ENCODE measurements at regions not wholly inside any gene's neighbourhood (a gene's known extent, or its start where the extent isn't known, plus 50 kb on each side); places are given as distances from the start of the nearest gene placed in this dataset.

DNA sequence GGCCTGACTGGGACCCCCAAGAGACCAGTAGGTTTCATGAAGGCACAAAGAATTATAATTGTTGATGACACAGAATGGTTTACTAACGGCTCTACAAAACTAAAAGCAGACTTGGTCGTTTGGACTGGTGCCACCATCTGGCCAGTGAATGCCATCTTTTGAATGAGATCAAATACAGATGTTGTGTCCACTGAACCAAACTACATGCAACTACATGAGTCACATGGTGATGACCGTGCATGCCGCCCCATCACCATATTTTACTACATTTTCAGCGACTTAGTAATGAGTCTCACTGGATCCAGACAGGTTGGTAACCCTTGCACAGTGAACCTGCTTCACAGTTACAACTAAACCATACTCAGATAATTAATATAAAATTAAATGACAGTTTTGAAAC is 803.3 kb downstream of the DIPK2A start:
- Mint-ChIP-seq H3K9me3 (no peaks in the 10 kb centered on the region), H3K4me1 (ENCODE audit: low read depth) (no peaks in the 10 kb centered on the region), H3K36me3 (ENCODE audit: low read depth) (no peaks in the 10 kb centered on the region), H3K27me3 (no peaks in the 10 kb centered on the region), H3K27ac (no peak overlapping the region), H3K4me3 (no peak overlapping the region)
- CTCF ChIA-PET = no interaction called here
- Histone ChIP-seq H3K4me3 (ENCODE audit: low read length) (no peak overlapping the region), H3K9me3 (ENCODE audit: control insufficient read depth in 1 of 2, insufficient read depth in 1 of 2, low read length in 2 of 2) (no peaks in the 10 kb centered on the region), H3K27me3 (ENCODE audit: control insufficient read depth in 1 of 2, insufficient read depth in 2 of 2, low read length in 2 of 2) (no peaks in the 10 kb centered on the region), H3K4me1 (ENCODE audit: insufficient read depth, low read length) (no peaks in the 10 kb centered on the region), H3K27ac (ENCODE audit: low read depth in 1 of 2, low read length in 2 of 2) (no peak overlapping the region), H3K36me3 (ENCODE audit: insufficient read depth, low read length) (no peaks in the 10 kb centered on the region)
- ATAC-seq (ENCODE audit: poor library complexity) (no peak), DNase-seq (no peak)
- TF ChIP-seq CTCF (IDR thresholded peaks at IDR 0.05) = no peak
- intact Hi-C loops (cut with DNase I, micrococcal nuclease) = no loop called here
- POLR2A ChIA-PET = no interaction called here

DNA sequence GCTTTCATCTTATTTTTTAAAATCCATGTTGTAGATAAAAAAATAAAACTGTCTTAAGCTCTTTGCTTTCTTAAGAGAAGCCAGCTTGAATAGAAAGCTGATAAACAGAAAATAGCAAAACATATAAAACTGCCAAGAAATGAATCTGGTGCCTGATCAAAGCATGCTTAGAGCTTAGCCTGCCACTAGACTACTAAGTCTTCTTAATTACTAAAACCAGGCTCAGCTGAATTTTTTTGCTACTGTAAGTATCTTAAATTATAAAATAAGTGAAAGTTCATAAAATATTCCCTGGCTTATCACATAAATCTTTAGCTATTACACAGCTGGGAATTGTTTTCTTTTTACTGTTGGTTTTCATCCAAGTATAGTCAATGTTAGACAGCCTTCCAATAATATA is 803.9 kb downstream of the DIPK2A start:
- Mint-ChIP-seq H3K27me3 (no peaks in the 10 kb centered on the region), H3K36me3 (ENCODE audit: low read depth) (no peaks in the 10 kb centered on the region), H3K27ac (no peak overlapping the region), H3K9me3 (no peaks in the 10 kb centered on the region), H3K4me1 (ENCODE audit: low read depth) (no peaks in the 10 kb centered on the region), H3K4me3 (no peak overlapping the region)
- ChIA-PET POLR2A (no interaction called here), CTCF (no interaction called here)
- ATAC-seq (ENCODE audit: poor library complexity) (no peak), DNase-seq (no peak)
- no peak overlapping the region for H3K4me3 ChIP-seq (ENCODE audit: low read length)
- intact Hi-C loops (cut with DNase I, micrococcal nuclease) = no loop called here
- TF ChIP-seq CTCF (IDR thresholded peaks at IDR 0.05) = no peak
- H3K9me3 ChIP-seq (ENCODE audit: control insufficient read depth in 1 of 2, insufficient read depth in 1 of 2, low read length in 2 of 2) = no peaks in the 10 kb centered on the region
- H3K27ac ChIP-seq (ENCODE audit: low read depth in 1 of 2, low read length in 2 of 2) = no peak overlapping the region
- no peaks in the 10 kb centered on the region for H3K4me1 ChIP-seq (ENCODE audit: insufficient read depth, low read length)
- no peaks in the 10 kb centered on the region for H3K27me3 ChIP-seq (ENCODE audit: control insufficient read depth in 1 of 2, insufficient read depth in 2 of 2, low read length in 2 of 2)
- no peaks in the 10 kb centered on the region for H3K36me3 ChIP-seq (ENCODE audit: insufficient read depth, low read length)

- Mint-ChIP-seq H3K9me3 (no peaks in the 10 kb centered on the region), H3K36me3 (ENCODE audit: low read depth) (no peaks in the 10 kb centered on the region), H3K27me3 (no peaks in the 10 kb centered on the region), H3K4me1 (ENCODE audit: low read depth) (no peaks in the 10 kb centered on the region), H3K4me3 (no peak overlapping the region), H3K27ac (no peak overlapping the region)
- Histone ChIP-seq H3K4me3 (ENCODE audit: low read length) (no peak overlapping the region), H3K9me3 (ENCODE audit: control insufficient read depth in 1 of 2, insufficient read depth in 1 of 2, low read length in 2 of 2) (no peaks in the 10 kb centered on the region), H3K4me1 (ENCODE audit: insufficient read depth, low read length) (no peaks in the 10 kb centered on the region), H3K36me3 (ENCODE audit: insufficient read depth, low read length) (no peaks in the 10 kb centered on the region), H3K27ac (ENCODE audit: low read depth in 1 of 2, low read length in 2 of 2) (no peak overlapping the region), H3K27me3 (ENCODE audit: control insufficient read depth in 1 of 2, insufficient read depth in 2 of 2, low read length in 2 of 2) (no peaks in the 10 kb centered on the region)
- no peak for TF ChIP-seq CTCF (IDR thresholded peaks at IDR 0.05)
- no peak for ATAC-seq (ENCODE audit: poor library complexity)
- ChIA-PET POLR2A (interaction anchor here (0.6 kb wide), 1 partner anchor 1071 kb away, joined by 3 read pairs; no protein-coding TSS in a partner anchor), CTCF (no interaction called here)
- intact Hi-C loops (cut with DNase I, micrococcal nuclease) = no loop called here
- no peak for DNase-seq
Observed at GRCh38 chr3:144777906-144778305, 806.3 kb downstream of the DIPK2A start.
